Cerebellar nuclear complex (tissue), 1 donor: ENCODE measurements at regions not wholly inside any gene's neighbourhood (a gene's known extent, or its start where the extent isn't known, plus 50 kb on each side); places are given as distances from the start of the nearest gene placed in this dataset.
"Not testable (repeated sequence)": the region's sequence is repeated elsewhere in the genome, so short reads cannot be mapped to it uniquely, and the experiment has no call there.

Experiments used
- DNase-seq, 2 experiments: peaks; one replicate each; lab custom pipeline; 2025; lab: John Stamatoyannopoulos, UW

GRCh38 chr1:65590279-65590678 lies 169.8 kb downstream of the LEPR start:
- no peak for DNase-seq

GRCh38 chr1:65593516-65593915 lies 173.0 kb downstream of the LEPR start:
- DNase-seq = no peak

- no peak for DNase-seq
These were observed 175.3 kb downstream of the LEPR start for GRCh38 chr1:65595724-65596123.

- no peak for DNase-seq
These were observed 176.3 kb downstream of the LEPR start for GRCh38 chr1:65596768-65597167.

GRCh38 chr1:65605621-65606020 lies 185.2 kb downstream of the LEPR start:
- DNase-seq = no peak

- no peak for DNase-seq
These were observed 186.0 kb downstream of the LEPR start for GRCh38 chr1:65606426-65606825.

- no peak for DNase-seq
These were observed 178.8 kb upstream of the PDE4B start for GRCh38 chr1:65613884-65614283.

- no peak for DNase-seq
These were observed 176.8 kb upstream of the PDE4B start for GRCh38 chr1:65615859-65616258.

GRCh38 chr1:65621721-65622120 lies 171.0 kb upstream of the PDE4B start:
- not testable (repeated sequence) for DNase-seq

GRCh38 chr1:65623895-65624294 lies 168.8 kb upstream of the PDE4B start:
- no peak for DNase-seq

GRCh38 chr1:65625528-65625927 lies 167.2 kb upstream of the PDE4B start:
- no peak for DNase-seq

GRCh38 chr1:65626003-65626402 lies 166.7 kb upstream of the PDE4B start:
- DNase-seq = no peak

- DNase-seq = no peak
These were observed 162.9 kb upstream of the PDE4B start for GRCh38 chr1:65629788-65630187.

GRCh38 chr1:65630855-65631254 lies 161.8 kb upstream of the PDE4B start:
- no peak for DNase-seq

GRCh38 chr1:65632235-65632634 lies 160.5 kb upstream of the PDE4B start:
- no peak for DNase-seq

GRCh38 chr1:65640046-65640445 lies 152.6 kb upstream of the PDE4B start:
- no peak for DNase-seq

GRCh38 chr1:65649185-65649584 lies 143.5 kb upstream of the PDE4B start:
- DNase-seq = not testable (repeated sequence)

- DNase-seq = no peak
These were observed 142.0 kb upstream of the PDE4B start for GRCh38 chr1:65650682-65651081.

- not testable (repeated sequence) for DNase-seq
These were observed 138.2 kb upstream of the PDE4B start for GRCh38 chr1:65654526-65654925.

- DNase-seq = not testable (repeated sequence)
These were observed 135.1 kb upstream of the PDE4B start for GRCh38 chr1:65657609-65658008.

GRCh38 chr1:65658122-65658521 lies 134.6 kb upstream of the PDE4B start:
- no peak for DNase-seq

- no peak for DNase-seq
These were observed 124.3 kb upstream of the PDE4B start for GRCh38 chr1:65668368-65668767.

- no peak for DNase-seq
These were observed 122.2 kb upstream of the PDE4B start for GRCh38 chr1:65670518-65670917.

GRCh38 chr1:65674522-65674921 lies 118.2 kb upstream of the PDE4B start:
- DNase-seq = no peak

- DNase-seq = no peak
These were observed 112.9 kb upstream of the PDE4B start for GRCh38 chr1:65679773-65680172.
